ENCODE measurements at regions not wholly inside any gene's neighbourhood (a gene's known extent, or its start where the extent isn't known, plus 50 kb on each side); places are given as distances from the start of the nearest gene placed in this dataset.

- TF ChIP-seq HDGF (IDR thresholded peaks at IDR 0.05; ENCODE audit: borderline replicate concordance) (no peak), ARNT (IDR thresholded peaks at IDR 0.05) (no peak), PKNOX1 (IDR thresholded peaks at IDR 0.05) (no peak), SUZ12 (IDR thresholded peaks at IDR 0.05) (no peak), FOXM1 (IDR thresholded peaks at IDR 0.05; ENCODE audit: borderline replicate concordance) (no peak), ELF4 (IDR thresholded peaks at IDR 0.05) (no peak), SP1 (IDR thresholded peaks at IDR 0.05) (no peak), FOXA1 (IDR thresholded peaks at IDR 0.05) (no peak)
Observed at GRCh38 chr1:29895201-29895600, 658.9 kb downstream of the PTPRU start.
